IMR-90 (cell line): ENCODE measurements at regions not wholly inside any gene's neighbourhood (a gene's known extent, or its start where the extent isn't known, plus 50 kb on each side); places are given as distances from the start of the nearest gene placed in this dataset.

Experiments used
- ATAC-seq: fragments of 200-7000 bp; cut with Tn5 transposase; 2 replicates; pipeline ENCODE4 v1.9.1; 2020; ENCODE audit warnings: low read depth, mild to moderate bottlenecking, moderate library complexity
- BruUV-seq: library from RNA; stranded (reverse); fragments of 400-500 nt; replicated peaks from 2 replicates; lab custom pipeline; 2021; lab: Mats Ljungman, UMichigan
- CTCF ChIA-PET: fragments of 300-600 bp; formaldehyde crosslinking; extraction: SDS; loops from one replicate; lab custom pipeline; 2021; ENCODE audit warnings: antibody characterized with exemption; lab: Yijun Ruan, JAX
- POLR2A ChIA-PET: fragments of 300-600 bp; sonication (Branson Sonifier 250); formaldehyde crosslinking; loops from one replicate; lab custom pipeline; 2022; ENCODE audit warnings: antibody characterized with exemption; ENCODE audit not compliant: unreplicated experiment; lab: Charles Lee
- DNase-seq: peaks from one replicate; pipeline ENCODE4 v3.0.0; 2013
- H2AFZ ChIP-seq: replicated peaks from 2 replicates; pipeline ENCODE3; 2013; ENCODE audit warnings: low read length, mild to moderate bottlenecking; ENCODE audit not compliant: poor library complexity
- H2AK5ac ChIP-seq: 2 replicates; pipeline ENCODE4 v1.6.1; 2013; ENCODE audit warnings: low read depth, low read length, inconsistent platforms
- H2AK9ac ChIP-seq: replicated peaks from 2 replicates; pipeline ENCODE3; 2013; ENCODE audit warnings: mild to moderate bottlenecking, low read depth, low read length, moderate library complexity; ENCODE audit not compliant: poor library complexity
- H2BK120ac ChIP-seq: 2 replicates; pipeline ENCODE4 v1.6.1; 2013; ENCODE audit warnings: low read depth, low read length, inconsistent platforms
- H2BK15ac ChIP-seq: 3 replicates; pipeline ENCODE4 v1.6.1; 2013; ENCODE audit warnings: low read depth, low read length, inconsistent platforms
- H2BK20ac ChIP-seq: 2 replicates; pipeline ENCODE4 v1.6.1; 2013; ENCODE audit warnings: low read depth, mild to moderate bottlenecking, inconsistent platforms, low read length, moderate library complexity
- H2BK5ac ChIP-seq: 2 replicates; pipeline ENCODE4 v1.6.1; 2013; ENCODE audit warnings: mild to moderate bottlenecking, low read depth, low read length, inconsistent platforms; ENCODE audit not compliant: poor library complexity, severe bottlenecking
- H3K14ac ChIP-seq: replicated peaks from 2 replicates; pipeline ENCODE4 v1.6.1; 2013; ENCODE audit warnings: low read depth, low read length, inconsistent platforms
- H3K18ac ChIP-seq: 2 replicates; pipeline ENCODE4 v1.6.1; 2013; ENCODE audit warnings: low read depth, low read length, control low read depth
- H3K23ac ChIP-seq: 2 replicates; pipeline ENCODE4 v1.6.1; 2013; ENCODE audit warnings: low read depth, low read length, inconsistent platforms
- H3K27ac ChIP-seq: 2 replicates; pipeline ENCODE4 v1.5.1; 2013; ENCODE audit warnings: mild to moderate bottlenecking, control low read depth, low read length; ENCODE audit not compliant: insufficient read depth
- H3K27me3 ChIP-seq: 2 replicates; pipeline ENCODE4 v1.6.1; 2013; ENCODE audit warnings: low read length; ENCODE audit not compliant: control insufficient read depth, insufficient read depth
- H3K36me3 ChIP-seq: 2 replicates; pipeline ENCODE4 v1.6.1; 2013; ENCODE audit warnings: low read length, mixed read lengths; ENCODE audit not compliant: control insufficient read depth, insufficient read depth
- H3K4ac ChIP-seq: 2 replicates; pipeline ENCODE4 v1.6.1; 2013; ENCODE audit warnings: low read depth, low read length, inconsistent platforms
- H3K4me1 ChIP-seq: 2 replicates; pipeline ENCODE4 v1.6.1; 2013; ENCODE audit warnings: low read length, mixed read lengths; ENCODE audit not compliant: control insufficient read depth, insufficient read depth
- H3K4me2 ChIP-seq: 2 replicates; pipeline ENCODE4 v1.6.1; 2013; ENCODE audit warnings: low read depth, mild to moderate bottlenecking, control low read depth, low read length, moderate library complexity
- H3K4me3 ChIP-seq: 2 replicates; pipeline ENCODE4 v1.5.1; 2013; ENCODE audit warnings: low read depth, mild to moderate bottlenecking, control low read depth, low read length, moderate library complexity; ENCODE audit not compliant: insufficient read depth
- H3K56ac ChIP-seq: 2 replicates; pipeline ENCODE4 v1.6.1; 2013; ENCODE audit warnings: low read length, inconsistent platforms; ENCODE audit not compliant: insufficient read depth; ENCODE audit errors: extremely low read depth
- H3K79me1 ChIP-seq, 2 experiments: 2 replicates each; pipeline ENCODE4 v1.6.1; 2013; ENCODE audit warnings: low read length in 2 of 2, inconsistent platforms in 1 of 2, low read depth in 1 of 2
- H3K9ac ChIP-seq: 2 replicates; pipeline ENCODE4 v1.6.1; 2013; ENCODE audit warnings: low read depth, low read length, control low read depth
- H3K9me1 ChIP-seq: 2 replicates; pipeline ENCODE4 v1.6.1; 2013; ENCODE audit warnings: low read length, inconsistent platforms; ENCODE audit not compliant: insufficient read depth
- H3K9me3 ChIP-seq: 2 replicates; pipeline ENCODE4 v1.6.1; 2013; ENCODE audit warnings: low read length; ENCODE audit not compliant: control insufficient read depth, insufficient read depth
- H4K20me1 ChIP-seq: 2 replicates; pipeline ENCODE4 v1.6.1; 2013; ENCODE audit warnings: low read length, inconsistent platforms; ENCODE audit not compliant: insufficient read depth
- H4K5ac ChIP-seq: 2 replicates; pipeline ENCODE4 v1.6.1; 2013; ENCODE audit warnings: mild to moderate bottlenecking, low read depth, low read length, control low read depth
- H4K8ac ChIP-seq, 2 experiments: 2 replicates each; pipeline ENCODE4 v1.6.1; 2013; ENCODE audit warnings: low read depth in 2 of 2, low read length in 2 of 2, control low read depth in 1 of 2, inconsistent platforms in 1 of 2
- H4K91ac ChIP-seq: 2 replicates; pipeline ENCODE4 v1.6.1; 2013; ENCODE audit warnings: low read depth, low read length, inconsistent platforms; ENCODE audit not compliant: insufficient read depth
- CEBPB ChIP-seq: IDR thresholded peaks from 2 replicates; pipeline ENCODE4 v1.6.1; 2012; ENCODE audit warnings: low read depth, low read length, improper control_type of control experiment
- FOS ChIP-seq: fragments of 150-350 bp; IDR thresholded peaks from 2 replicates; pipeline ENCODE4 v1.6.1; 2016; ENCODE audit warnings: low read depth, low read length
- RAD21 ChIP-seq: IDR thresholded peaks from 2 replicates; pipeline ENCODE4 v1.6.1; 2012; ENCODE audit warnings: low read length, improper control_type of control experiment
- WGBS, 2 experiments: methylation state at CpG; one replicate each; pipeline versions ENCODE4 v1.1.5 to v1.1.7; 2013; ENCODE audit warnings: missing lambda C conversion rate in 2 of 2; ENCODE audit not compliant: insufficient read length in 1 of 2; ENCODE audit errors: extremely low coverage in 2 of 2; 5-methylcytosine and 5-hydroxymethylcytosine counted together
- dilution Hi-C: fragments of 300-500 bp; cut with HindIII; formaldehyde crosslinking; loops from one replicate; pipeline ENCODE4 v1.14.3; 2018; ENCODE audit warnings: low sequenced_read_pairs; ENCODE audit not compliant: unreplicated experiment
- in situ Hi-C: fragments of 300-500 bp; cut with MboI; formaldehyde crosslinking; loops from 3 replicates; pipeline ENCODE4 v1.14.3; 2019; ENCODE audit warnings: low sequenced_read_pairs, inconsistent platforms, mixed read lengths
- intact Hi-C: fragments of 100-400 bp; cut with micrococcal nuclease; formaldehyde crosslinking; loops from 2 replicates; pipeline ENCODE4 v1.10.0; 2022

DNA sequence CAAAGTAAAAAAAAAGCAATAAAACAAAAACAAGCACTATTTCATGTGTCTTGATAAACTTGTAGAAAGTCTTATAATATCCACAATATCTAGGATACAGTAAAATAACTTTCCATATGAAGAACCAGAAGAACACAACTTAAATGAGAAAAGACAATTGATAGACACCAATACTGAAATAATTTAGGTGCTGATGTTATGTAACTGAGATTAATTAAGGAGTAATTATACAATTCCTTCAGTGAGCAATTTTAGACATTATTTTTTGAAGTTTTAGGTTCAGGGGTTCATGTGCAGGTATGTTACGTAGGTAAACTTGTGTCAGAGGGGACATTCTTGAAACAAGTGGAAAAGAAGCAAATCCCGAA is 88.3 kb upstream of the VPREB1 start:
- Histone ChIP-seq H2BK20ac (no peak overlapping the region), H2AK5ac (no peak overlapping the region), H3K4me1 (no peaks in the 10 kb centered on the region), H3K4me3 (no peak overlapping the region), H3K27me3 (peaks cover 20% of the 10 kb centered on the region), H3K9ac (no peak overlapping the region), H4K5ac (no peak overlapping the region), H3K36me3 (no peaks in the 10 kb centered on the region), H3K23ac (no peak overlapping the region), H4K20me1 (no peaks in the 10 kb centered on the region), H2AFZ (no peak overlapping the region), H3K27ac (no peak overlapping the region), H3K18ac (no peak overlapping the region), H3K9me3 (no peaks in the 10 kb centered on the region), H3K4ac (no peak overlapping the region), H2BK5ac (no peak overlapping the region), H3K14ac (no peak overlapping the region), H3K4me2 (no peak overlapping the region), H2AK9ac (no peak overlapping the region), H2BK120ac (no peak overlapping the region), H3K9me1 (no peaks in the 10 kb centered on the region), H4K91ac (no peak overlapping the region), H3K56ac (no peak overlapping the region), H4K8ac (no peak overlapping the region), H3K79me1 (no peaks in the 10 kb centered on the region), H2BK15ac (no peak overlapping the region)
- intact Hi-C loops (loop anchor here (10.0 kb wide), 2 partner anchors 122 to 172 kb away; partner anchors contain the start of gene TOP3B), in situ Hi-C loops (no loop called here), dilution Hi-C loops (no loop called here)
- DNase-seq, result no peak
- no CpG with 5 or more reads among the region's 2 CpGs for WGBS, 2 experiments
- ChIA-PET CTCF (interaction anchor here (1.0 kb wide), 2 partner anchors 15 to 46 kb away, joined by 3 read pairs; no protein-coding TSS in a partner anchor), POLR2A (no interaction called here)
- no peak for ATAC-seq
- TF ChIP-seq FOS (no peak), RAD21 (no peak), CEBPB (no peak)
- no TSS peak for BruUV-seq
